ENCODE measurements at regions not wholly inside any gene's neighbourhood (a gene's known extent, or its start where the extent isn't known, plus 50 kb on each side); places are given as distances from the start of the nearest gene placed in this dataset.

GRCh38 chr10:78779339-78779955 is 289.3 kb upstream of the ZMIZ1 start:
- TF ChIP-seq SIN3A (IDR thresholded peaks at IDR 0.05; ENCODE audit: borderline replicate concordance, insufficient read depth, low read length) (no peak), FOXP2 (optimal IDR thresholded peaks at IDR 0.05; ENCODE audit: borderline replicate concordance, extremely low read depth, extremely low read length, insufficient read depth) (no peak), TAF1 (IDR thresholded peaks at IDR 0.05; ENCODE audit: borderline replicate concordance, insufficient read depth, low read length) (no peak), REST (IDR thresholded peaks at IDR 0.05; ENCODE audit: insufficient read depth in 1 of 2, low read depth in 2 of 2, low read length in 2 of 2) (no peak), POLR2AphosphoS5 (IDR thresholded peaks at IDR 0.05; ENCODE audit: low read depth, low read length) (no peak)

GRCh38 chr10:78780551-78780961 is 288.2 kb upstream of the ZMIZ1 start:
- no peak for TF ChIP-seq POLR2AphosphoS5 (IDR thresholded peaks at IDR 0.05; ENCODE audit: low read depth, low read length)
- no peak for TF ChIP-seq SIN3A (IDR thresholded peaks at IDR 0.05; ENCODE audit: borderline replicate concordance, insufficient read depth, low read length)
- no peak for TF ChIP-seq REST (IDR thresholded peaks at IDR 0.05; ENCODE audit: insufficient read depth in 1 of 2, low read depth in 2 of 2, low read length in 2 of 2)
- no peak for TF ChIP-seq TAF1 (IDR thresholded peaks at IDR 0.05; ENCODE audit: borderline replicate concordance, insufficient read depth, low read length)
- TF ChIP-seq FOXP2 (optimal IDR thresholded peaks at IDR 0.05; ENCODE audit: borderline replicate concordance, extremely low read depth, extremely low read length, insufficient read depth) = no peak

- no peak for TF ChIP-seq POLR2AphosphoS5 (IDR thresholded peaks at IDR 0.05; ENCODE audit: low read depth, low read length)
- no peak for TF ChIP-seq REST (IDR thresholded peaks at IDR 0.05; ENCODE audit: insufficient read depth in 1 of 2, low read depth in 2 of 2, low read length in 2 of 2)
- TF ChIP-seq TAF1 (IDR thresholded peaks at IDR 0.05; ENCODE audit: borderline replicate concordance, insufficient read depth, low read length) = no peak
- no peak for TF ChIP-seq FOXP2 (optimal IDR thresholded peaks at IDR 0.05; ENCODE audit: borderline replicate concordance, extremely low read depth, extremely low read length, insufficient read depth)
- TF ChIP-seq SIN3A (IDR thresholded peaks at IDR 0.05; ENCODE audit: borderline replicate concordance, insufficient read depth, low read length) = no peak
Observed at GRCh38 chr10:78781251-78781913, 287.4 kb upstream of the ZMIZ1 start.

- TF ChIP-seq TAF1 (IDR thresholded peaks at IDR 0.05; ENCODE audit: borderline replicate concordance, insufficient read depth, low read length) (no peak), POLR2AphosphoS5 (IDR thresholded peaks at IDR 0.05; ENCODE audit: low read depth, low read length) (no peak), REST (IDR thresholded peaks at IDR 0.05; ENCODE audit: insufficient read depth in 1 of 2, low read depth in 2 of 2, low read length in 2 of 2) (no peak), SIN3A (IDR thresholded peaks at IDR 0.05; ENCODE audit: borderline replicate concordance, insufficient read depth, low read length) (no peak), FOXP2 (optimal IDR thresholded peaks at IDR 0.05; ENCODE audit: borderline replicate concordance, extremely low read depth, extremely low read length, insufficient read depth) (no peak)
Observed at GRCh38 chr10:78781991-78782390, 286.8 kb upstream of the ZMIZ1 start.
